Activated CD4-positive, alpha-beta T cell treated with anti-CD3 and anti-CD28 coated beads, Interleukin-2, Interleukin-6, amounts not matched to agents 100 ng/mL and 50 ng/mL, durations not matched to agents 16 hours and 8 hours (primary cell): ENCODE measurements at regions not wholly inside any gene's neighbourhood (a gene's known extent, or its start where the extent isn't known, plus 50 kb on each side); places are given as distances from the start of the nearest gene placed in this dataset.

Experiments
- DNase-seq: peaks from one replicate; pipeline ENCODE4 v3.0.0-alpha.2; 2020

DNA sequence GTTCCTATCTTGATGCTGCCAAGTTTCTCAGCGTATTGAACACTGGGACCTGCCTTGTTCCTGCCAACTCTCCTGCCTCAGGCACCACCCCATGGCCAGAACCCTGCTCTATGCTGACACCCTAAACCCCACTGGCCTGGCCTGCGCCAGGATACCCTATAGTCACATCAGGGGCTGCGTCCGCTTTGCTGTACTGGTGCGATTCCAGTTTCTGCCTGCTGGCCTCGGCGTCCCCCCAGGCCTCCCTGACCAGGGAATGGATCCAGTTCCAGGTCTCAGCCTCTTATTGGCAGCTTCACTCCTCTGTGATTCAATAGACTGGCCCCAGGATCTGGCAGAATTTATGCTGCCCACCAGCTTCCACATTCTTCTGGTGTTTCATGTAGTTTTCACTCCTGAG, 55.0 kb downstream of the GPR6 start:
- DNase-seq, result no peak

DNA sequence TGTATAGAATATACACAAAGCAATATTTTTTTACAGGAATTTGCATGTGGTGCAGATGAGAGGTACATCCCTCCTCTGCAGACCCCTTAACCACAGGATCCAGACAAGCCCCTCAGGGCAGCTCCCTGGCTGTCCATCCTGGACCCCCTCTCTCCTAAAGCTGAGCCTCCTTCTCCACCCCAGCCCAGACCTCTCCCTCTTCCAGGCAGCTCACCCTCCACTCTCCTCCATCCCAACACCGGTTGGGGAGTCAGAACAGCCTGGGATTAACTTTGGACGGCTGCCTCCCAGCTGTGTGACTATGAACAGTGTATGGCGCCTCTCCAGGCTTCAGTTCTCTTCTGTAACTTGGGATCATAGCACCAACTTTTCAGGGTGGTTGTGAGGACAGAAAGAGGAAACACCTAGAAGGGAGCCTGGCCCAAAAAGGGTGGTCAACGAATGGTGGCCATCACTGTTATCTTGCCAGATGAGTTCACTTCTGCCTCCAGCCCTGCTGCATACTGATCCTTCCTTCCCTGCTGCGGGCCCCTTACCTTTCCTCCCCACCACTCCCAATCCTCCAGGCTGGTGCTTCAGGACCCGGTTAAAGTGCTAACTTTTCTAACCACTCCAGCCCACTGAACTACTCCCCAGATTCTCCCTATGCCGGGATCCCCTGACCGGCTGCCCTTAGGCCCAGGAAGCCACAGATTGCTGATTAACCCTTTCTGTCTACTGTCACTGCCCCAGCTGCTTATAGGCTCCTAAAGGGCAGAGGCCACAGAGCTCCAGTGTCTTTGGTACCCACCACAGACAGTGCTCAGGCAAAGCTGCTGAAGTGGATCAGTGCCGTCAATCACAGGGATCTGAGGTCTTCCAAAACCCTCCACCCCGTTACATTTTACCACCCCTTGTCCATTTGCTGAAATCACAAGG, 55.9 kb downstream of the GPR6 start:
- DNase-seq, result no peak

DNA sequence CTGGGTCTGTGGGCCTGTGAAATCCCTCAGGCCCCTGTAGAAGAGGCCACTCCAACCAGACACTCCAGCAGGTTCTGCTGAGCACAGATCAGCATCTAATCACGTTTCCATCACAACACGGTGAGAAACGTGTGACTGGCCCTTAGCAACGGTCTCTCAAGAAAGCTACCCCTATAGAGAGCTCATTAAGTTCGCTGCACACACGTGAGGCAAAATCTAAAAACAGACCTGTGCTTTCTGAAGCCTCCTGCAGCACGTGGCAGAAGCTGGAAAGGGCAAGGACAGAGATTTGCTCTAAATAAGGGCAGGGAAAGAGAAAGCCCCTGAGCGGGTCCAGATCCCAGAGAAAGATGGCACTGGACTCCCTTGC, 56.5 kb downstream of the GPR6 start:
- no peak for DNase-seq

DNA sequence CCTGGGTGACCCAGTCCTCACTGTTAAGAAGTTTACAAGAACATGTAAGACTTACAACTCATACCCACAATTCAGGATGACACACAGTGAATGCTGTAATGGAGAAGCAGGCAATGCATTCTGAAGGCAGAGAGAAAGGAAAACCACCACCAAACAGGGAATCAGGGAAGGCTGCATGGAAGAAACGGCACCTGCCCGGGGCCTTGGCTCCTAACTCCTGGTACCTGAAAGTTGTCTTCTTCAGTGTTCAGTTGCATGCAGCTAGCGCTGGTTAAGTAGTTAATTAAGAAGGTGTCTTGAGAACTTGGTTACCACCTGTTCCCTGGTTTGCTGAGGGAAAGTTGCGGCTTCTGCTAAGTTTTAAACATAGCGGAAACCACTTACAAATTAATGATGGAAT, 57.2 kb downstream of the GPR6 start:
- DNase-seq, result no peak

DNA sequence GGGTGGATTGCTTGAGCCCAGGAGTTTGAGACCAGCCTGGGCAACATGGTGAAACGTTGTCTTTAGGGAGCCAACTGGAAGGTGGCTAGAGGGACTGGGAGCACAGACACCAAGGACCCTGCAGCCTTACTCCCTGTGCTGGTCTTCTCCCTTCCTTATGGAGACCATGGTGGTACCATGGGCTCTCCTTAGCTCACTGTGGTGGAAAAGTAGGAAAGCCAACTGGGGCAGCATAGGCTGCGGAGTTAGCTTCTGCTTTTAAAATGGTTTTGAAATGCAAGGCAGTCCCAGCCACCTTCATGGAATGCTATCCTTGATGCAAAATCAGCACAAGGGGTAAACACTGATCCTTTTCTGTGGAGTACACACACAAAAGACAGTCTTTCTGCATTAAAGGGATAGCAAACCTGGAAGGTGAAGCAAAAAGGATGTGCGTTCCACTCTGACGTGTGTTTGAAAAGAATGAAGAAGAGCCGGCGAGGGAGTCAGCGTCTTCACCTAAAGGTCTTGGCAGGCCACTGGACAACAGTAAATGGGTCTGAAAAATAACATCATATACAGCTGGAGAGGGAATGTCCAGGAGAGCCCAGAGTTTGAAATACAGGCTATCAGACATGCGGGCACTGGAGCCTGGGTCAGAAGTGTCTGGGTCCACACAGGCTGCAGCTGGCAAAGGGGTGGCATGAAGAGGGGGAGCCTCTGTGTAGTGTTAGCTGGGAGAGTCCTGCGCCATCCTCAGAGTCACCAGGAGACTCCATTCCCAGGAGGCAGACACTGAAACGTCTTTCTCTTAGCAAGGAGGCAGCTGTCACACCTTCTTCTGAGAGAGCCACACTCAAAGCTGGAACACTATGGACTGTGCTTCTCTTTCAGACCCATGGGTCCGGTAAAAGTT, 58.5 kb downstream of the GPR6 start:
- DNase-seq, result no peak

DNA sequence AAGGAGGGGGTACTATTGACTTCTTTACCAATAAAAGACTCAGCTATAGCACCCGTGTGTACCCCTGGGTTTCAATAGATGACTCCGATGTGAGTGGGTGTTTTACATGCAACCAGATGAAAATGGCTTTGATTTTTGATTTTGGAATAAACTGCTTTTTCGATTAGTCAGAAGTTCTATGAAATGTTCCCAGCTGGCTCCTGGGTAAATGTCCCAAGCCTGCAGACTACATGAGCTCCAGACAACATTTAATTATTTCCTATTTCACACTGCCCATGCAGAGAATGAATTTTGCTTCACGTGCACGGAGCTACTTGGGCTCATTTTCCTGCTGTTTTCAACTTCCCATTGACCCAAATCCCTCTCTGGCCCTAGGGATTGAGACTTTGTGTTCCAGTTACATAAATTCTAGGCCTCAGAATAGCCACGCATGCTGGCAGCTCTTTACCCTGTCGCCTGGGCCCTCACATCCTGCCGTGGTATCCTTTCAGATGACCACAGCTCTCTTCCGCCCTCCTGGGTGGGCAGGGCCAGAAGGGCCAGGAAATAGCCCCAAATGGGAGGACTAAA, 59.7 kb downstream of the GPR6 start:
- no peak for DNase-seq

DNA sequence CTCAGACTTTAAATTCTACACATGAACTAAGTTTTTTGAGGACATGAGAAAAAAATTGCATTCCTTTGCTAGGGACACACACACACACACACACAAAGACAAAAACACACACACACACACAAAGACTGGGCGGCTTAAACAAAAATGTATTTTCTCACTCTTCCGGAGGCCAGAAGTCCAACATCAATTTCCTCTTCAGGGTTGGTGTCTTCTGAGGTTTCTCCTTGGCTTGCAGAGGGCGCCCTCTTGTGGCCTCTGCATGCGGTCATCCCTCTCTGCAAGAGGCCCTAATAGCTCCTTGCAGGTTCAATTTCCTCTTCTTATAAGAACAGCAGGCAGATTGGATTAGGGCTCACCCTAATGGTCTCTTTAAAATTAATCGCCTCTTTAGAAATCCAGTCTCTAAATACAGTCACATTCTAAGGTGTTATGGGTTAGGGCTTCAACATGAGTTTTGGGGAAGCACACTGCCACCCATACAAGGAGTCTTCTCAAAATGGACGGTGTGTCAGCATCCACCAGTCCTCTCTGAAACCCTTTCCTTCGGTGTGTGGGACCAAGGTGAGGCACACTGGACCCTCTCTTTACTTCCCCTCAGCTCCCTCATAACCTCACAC, 61.4 kb downstream of the GPR6 start:
- DNase-seq, result peak; percentile 89

DNA sequence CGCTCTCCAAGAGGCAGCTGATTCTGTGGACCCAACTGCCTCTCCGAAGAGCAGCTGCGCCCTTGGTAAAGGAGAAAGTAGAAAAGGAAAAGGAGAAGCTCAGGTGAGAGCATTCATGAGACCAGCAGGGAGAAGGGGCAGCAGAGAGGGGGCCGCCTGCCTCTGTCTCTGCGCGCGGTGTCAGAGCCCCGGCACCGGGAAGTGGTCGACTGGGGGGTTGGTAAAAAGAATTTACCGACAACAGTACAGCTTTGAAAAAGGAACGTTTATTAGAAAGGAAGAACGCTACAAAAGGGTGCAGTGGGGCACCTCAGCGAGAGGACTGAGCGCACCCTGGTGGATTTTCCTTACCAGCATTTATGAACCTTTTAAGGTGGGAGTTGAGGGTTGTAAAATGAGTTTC, 61.9 kb downstream of the GPR6 start:
- peak; percentile 36 for DNase-seq

DNA sequence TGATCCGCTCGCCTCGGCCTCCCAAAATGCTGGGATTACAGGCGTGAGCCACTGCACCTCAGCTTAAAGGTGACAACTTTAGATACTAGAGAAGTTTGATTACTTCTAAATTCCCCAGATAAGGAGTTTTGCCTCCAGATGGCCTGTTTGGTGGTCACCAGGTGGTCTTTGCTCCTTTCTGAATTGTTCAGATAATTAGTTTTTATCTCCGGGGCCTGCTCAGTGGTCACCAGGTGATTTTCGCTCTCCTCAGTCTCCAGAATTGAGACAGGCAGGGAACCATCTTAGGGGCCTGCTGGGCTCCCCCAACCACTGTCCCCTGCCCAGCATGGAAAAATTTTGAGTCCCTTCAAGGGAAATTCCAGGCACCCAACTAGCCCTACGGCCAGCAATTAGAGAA, 62.6 kb downstream of the GPR6 start:
- DNase-seq, result no peak

DNA sequence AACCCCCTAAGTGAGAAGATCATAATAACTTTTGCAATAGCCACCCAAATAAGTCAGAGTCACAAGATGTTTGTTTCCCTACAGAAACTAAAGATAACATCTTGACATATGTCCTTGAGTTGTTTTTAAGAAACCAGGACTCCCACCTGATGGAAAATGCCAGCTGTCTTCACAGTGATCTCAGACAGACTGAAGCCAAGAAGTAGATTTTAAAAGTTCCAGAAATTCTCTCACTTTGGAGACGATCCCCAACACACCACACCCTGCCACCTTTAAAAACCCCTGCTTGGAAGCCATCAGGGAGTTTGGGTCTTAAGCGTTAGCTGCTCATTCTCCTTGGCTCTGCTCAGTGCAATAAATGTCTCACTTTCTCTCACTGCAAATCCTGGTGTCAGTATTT, 63.0 kb downstream of the GPR6 start:
- DNase-seq, result no peak

DNA sequence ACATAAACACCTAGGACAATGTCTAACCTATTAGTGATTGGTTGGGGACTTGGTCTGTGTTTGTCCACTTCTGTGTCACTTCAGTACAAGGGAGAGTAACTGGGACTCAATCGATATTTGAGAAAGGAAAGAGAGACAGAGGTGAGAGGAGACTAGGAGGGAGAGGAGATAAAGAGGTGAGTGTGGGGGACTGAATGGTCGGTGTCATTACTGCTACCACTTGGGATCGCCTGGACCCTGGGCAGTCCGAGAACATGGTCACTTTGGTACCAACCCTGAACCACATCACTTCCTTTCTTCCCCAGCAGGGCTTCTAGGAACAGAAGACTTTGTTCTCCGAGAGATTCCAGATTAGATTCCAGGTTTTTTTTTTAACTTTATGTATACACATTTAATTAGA, 63.7 kb downstream of the GPR6 start:
- no peak for DNase-seq

DNA sequence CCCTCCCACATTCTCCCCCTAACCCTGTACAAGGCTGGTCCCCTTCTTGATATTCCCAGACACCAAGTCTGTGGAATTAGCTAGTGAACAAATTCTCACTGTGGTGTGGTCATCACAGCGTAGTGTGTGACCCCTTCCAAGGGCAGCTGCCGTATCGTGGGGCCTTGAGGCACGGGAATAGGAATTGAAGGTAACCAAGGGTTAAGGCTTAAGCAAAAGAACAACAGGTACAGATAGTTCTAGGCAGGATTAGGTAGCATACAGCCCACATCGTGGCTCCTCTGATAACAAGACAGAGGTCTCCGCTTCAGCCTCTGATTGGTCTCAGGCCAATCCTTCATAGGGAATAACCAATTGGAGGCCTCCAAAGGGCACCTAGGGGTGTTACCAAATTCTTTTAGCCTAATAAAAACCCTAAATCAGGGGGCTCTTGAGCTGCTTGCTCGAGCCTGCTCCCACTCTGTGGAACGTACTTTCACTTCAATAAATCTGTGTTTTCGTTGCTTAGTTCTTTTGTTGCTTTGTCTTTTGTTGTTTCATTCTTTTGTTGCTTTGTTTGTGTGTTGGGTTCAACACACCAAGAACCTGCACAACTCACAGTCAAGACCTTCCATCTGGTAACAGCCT, 64.7 kb downstream of the GPR6 start:
- DNase-seq, result no peak

DNA sequence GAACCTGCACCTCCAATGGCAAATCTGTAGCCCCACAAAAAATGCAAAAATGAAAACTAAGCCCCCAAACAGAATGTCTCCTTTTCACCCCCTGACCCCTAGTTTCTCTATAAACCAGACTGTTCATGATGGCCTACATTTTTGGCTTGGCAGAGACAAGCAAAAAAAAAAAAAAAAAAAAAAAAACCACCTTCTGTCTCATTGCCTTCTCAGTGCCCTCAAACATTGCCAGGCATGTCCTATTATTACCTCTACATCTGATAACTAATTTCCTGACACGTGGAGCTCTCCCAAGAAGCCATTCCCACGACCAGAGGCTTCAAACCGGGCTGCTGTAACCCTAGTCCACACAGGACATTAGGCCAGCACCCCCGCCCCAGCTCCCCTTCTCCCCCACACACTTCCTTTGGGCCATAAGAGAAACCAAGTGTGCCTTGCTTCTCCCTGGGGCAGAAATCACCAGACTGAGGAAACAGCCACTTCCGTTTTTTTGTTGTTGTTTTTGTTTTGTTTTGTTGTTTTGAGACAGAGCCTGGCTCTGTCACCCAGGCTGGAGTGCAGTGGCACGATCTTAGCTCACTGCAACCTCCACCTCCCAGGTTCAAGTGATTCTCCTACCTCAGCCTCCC, 65.4 kb downstream of the GPR6 start:
- DNase-seq, result no peak

DNA sequence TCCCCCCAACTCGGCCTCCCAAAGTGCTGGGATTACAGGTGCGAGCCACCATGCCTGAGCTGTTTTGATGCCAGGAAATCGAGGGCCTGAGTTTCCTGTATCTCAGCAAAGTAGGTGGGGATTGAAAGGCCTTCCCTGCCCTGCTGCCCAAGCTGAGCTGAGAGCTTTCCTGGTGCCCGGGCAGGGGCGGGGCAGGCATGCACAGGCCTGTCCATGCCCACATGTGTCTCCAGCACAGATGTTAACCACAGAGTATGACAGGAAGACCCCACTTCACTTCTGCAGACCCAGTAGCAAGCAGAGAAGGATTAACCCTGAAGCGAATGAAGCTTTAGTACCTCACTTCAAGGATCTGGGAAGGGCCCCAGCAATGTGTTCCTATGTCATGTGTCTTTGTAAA, 66.0 kb downstream of the GPR6 start:
- no peak for DNase-seq

DNA sequence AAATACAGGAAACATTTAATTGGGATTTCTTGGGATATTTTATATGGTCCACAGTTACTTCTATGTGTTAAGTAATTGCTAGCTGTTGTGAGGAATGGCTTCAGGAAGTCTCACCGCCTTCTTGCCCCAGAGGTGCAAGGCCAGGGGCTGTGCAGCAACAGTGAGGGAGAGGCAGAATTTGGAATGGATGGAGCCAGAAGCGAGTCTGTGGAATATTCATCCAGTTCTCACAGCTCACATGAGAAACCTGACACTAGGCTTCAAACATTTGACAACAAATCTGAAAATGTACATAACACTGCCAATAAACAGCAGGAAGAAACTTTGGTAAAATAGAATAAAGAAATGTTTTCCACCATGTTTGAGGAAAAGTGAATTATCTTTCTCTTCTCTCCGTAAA, 66.5 kb downstream of the GPR6 start:
- DNase-seq, result no peak

DNA sequence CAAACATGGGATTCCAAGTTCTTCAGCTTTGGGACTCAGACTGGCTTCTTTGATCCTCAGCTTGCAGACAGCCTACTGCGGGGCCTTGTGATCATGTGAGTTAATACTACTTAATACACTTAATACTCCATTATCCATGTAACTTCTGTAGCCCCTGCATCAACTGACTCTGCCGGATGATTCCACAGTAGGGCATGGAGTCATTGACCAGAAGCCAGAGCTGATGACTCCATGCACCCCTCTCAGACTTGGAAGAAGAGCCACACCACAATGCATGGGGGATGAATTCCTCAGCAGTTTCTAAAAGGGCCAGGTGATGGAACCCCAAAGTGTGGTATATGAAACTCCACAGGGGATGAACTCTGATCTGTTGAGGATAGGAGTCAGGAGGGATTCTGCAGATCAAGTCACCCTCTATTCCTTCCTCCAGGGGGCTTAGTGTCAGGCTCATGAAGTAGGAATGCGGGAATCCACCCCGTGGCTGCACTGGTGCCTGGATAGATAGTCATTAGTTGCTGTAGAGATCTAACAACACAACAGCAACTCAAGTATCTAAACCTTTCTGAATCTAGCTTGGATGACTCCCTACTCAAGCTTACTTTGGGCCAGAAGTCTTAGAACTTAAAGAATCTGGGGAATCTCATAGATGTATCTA, 70.2 kb downstream of the GPR6 start:
- DNase-seq, result no peak

DNA sequence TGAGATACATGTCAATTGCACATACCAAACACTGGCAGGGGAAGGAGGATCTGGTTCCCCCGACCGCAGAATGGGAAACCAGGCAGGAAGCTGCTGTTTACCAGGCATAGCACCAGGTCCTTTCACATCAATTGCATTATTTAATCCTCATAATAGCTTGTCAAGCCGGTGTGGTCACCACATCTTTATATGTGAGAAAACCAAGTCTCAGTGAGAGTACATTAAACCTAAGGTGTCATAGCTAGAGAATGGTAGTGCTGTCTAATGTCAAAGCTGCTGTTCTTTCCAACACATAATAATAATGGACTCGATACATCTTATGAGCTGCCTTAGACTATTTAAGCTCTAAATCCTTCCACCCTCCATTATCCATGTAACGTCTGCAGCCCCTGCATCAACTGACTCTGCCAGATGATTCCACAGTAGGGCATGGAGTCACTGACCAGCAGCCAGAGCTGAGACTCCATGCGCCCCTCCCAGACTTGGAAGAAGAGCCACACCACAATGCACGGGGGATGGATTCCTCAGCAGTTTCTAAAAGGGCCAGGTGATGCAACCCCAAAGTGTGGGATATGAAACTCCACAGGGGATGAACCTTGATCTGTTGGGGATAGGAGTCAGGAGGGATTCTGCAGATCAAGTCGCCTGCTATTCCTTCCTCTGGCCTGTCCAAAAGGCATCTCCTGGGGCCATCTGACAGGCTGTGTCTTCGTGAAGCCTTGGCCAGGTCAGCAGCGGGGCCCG, 71.8 kb downstream of the GPR6 start:
- DNase-seq, result no peak
